ENCODE measurements at regions not wholly inside any gene's neighbourhood (a gene's known extent, or its start where the extent isn't known, plus 50 kb on each side); places are given as distances from the start of the nearest gene placed in this dataset.

GRCh38 chr10:111709603-111710002 lies 474.0 kb downstream of the GPAM start:
- Histone ChIP-seq H3K27ac (ENCODE audit: low read depth, low read length) (no peak overlapping the region), H3K27me3 (ENCODE audit: control insufficient read depth in 1 of 2, insufficient read depth in 2 of 2, low read length in 2 of 2) (no peaks in the 10 kb centered on the region), H3K4me1 (ENCODE audit: control insufficient read depth in 1 of 2, insufficient read depth in 2 of 2, low read length in 2 of 2) (no peaks in the 10 kb centered on the region), H3K9ac (ENCODE audit: low read depth in 1 of 2, low read length in 2 of 2) (no peak overlapping the region), H3K9me3 (ENCODE audit: control insufficient read depth in 1 of 2, low read length in 2 of 2) (peaks cover 0 to 12% of the 10 kb centered on the region in 2 donors), H3K4me3 (ENCODE audit: low read depth in 1 of 2, low read length in 2 of 2) (no peak overlapping the region), H3K36me3 (ENCODE audit: control insufficient read depth in 1 of 2, insufficient read depth in 2 of 2, low read length in 2 of 2) (no peaks in the 10 kb centered on the region)

- no peaks in the 10 kb centered on the region for H3K4me1 ChIP-seq (ENCODE audit: control insufficient read depth in 1 of 2, insufficient read depth in 2 of 2, low read length in 2 of 2)
- no peak overlapping the region for H3K9ac ChIP-seq (ENCODE audit: low read depth in 1 of 2, low read length in 2 of 2)
- H3K36me3 ChIP-seq (ENCODE audit: control insufficient read depth in 1 of 2, insufficient read depth in 2 of 2, low read length in 2 of 2) = no peaks in the 10 kb centered on the region
- H3K9me3 ChIP-seq (ENCODE audit: control insufficient read depth in 1 of 2, low read length in 2 of 2) = peaks cover 0 to 17% of the 10 kb centered on the region in 2 donors
- H3K27ac ChIP-seq (ENCODE audit: low read depth, low read length) = no peak overlapping the region
- H3K4me3 ChIP-seq (ENCODE audit: low read depth in 1 of 2, low read length in 2 of 2) = no peak overlapping the region
- no peaks in the 10 kb centered on the region for H3K27me3 ChIP-seq (ENCODE audit: control insufficient read depth in 1 of 2, insufficient read depth in 2 of 2, low read length in 2 of 2)
These were observed 467.5 kb downstream of the GPAM start for GRCh38 chr10:111716032-111716431.

GRCh38 chr10:111724121-111724520 lies 459.4 kb downstream of the GPAM start:
- Histone ChIP-seq H3K9ac (ENCODE audit: low read depth in 1 of 2, low read length in 2 of 2) (no peak overlapping the region), H3K27me3 (ENCODE audit: control insufficient read depth in 1 of 2, insufficient read depth in 2 of 2, low read length in 2 of 2) (no peaks in the 10 kb centered on the region), H3K36me3 (ENCODE audit: control insufficient read depth in 1 of 2, insufficient read depth in 2 of 2, low read length in 2 of 2) (no peaks in the 10 kb centered on the region), H3K4me3 (ENCODE audit: low read depth in 1 of 2, low read length in 2 of 2) (no peak overlapping the region), H3K9me3 (ENCODE audit: control insufficient read depth in 1 of 2, low read length in 2 of 2) (no peaks in the 10 kb centered on the region), H3K4me1 (ENCODE audit: control insufficient read depth in 1 of 2, insufficient read depth in 2 of 2, low read length in 2 of 2) (no peaks in the 10 kb centered on the region), H3K27ac (ENCODE audit: low read depth, low read length) (no peak overlapping the region)

GRCh38 chr10:111725050-111725449 lies 458.5 kb downstream of the GPAM start:
- Histone ChIP-seq H3K27ac (ENCODE audit: low read depth, low read length) (no peak overlapping the region), H3K9ac (ENCODE audit: low read depth in 1 of 2, low read length in 2 of 2) (no peak overlapping the region), H3K4me1 (ENCODE audit: control insufficient read depth in 1 of 2, insufficient read depth in 2 of 2, low read length in 2 of 2) (no peaks in the 10 kb centered on the region), H3K27me3 (ENCODE audit: control insufficient read depth in 1 of 2, insufficient read depth in 2 of 2, low read length in 2 of 2) (no peaks in the 10 kb centered on the region), H3K36me3 (ENCODE audit: control insufficient read depth in 1 of 2, insufficient read depth in 2 of 2, low read length in 2 of 2) (no peaks in the 10 kb centered on the region), H3K4me3 (ENCODE audit: low read depth in 1 of 2, low read length in 2 of 2) (no peak overlapping the region), H3K9me3 (ENCODE audit: control insufficient read depth in 1 of 2, low read length in 2 of 2) (no peaks in the 10 kb centered on the region)

- Histone ChIP-seq H3K9ac (ENCODE audit: low read depth in 1 of 2, low read length in 2 of 2) (no peak overlapping the region), H3K4me1 (ENCODE audit: control insufficient read depth in 1 of 2, insufficient read depth in 2 of 2, low read length in 2 of 2) (no peaks in the 10 kb centered on the region), H3K27ac (ENCODE audit: low read depth, low read length) (no peak overlapping the region), H3K9me3 (ENCODE audit: control insufficient read depth in 1 of 2, low read length in 2 of 2) (no peaks in the 10 kb centered on the region), H3K4me3 (ENCODE audit: low read depth in 1 of 2, low read length in 2 of 2) (no peak overlapping the region), H3K27me3 (ENCODE audit: control insufficient read depth in 1 of 2, insufficient read depth in 2 of 2, low read length in 2 of 2) (no peaks in the 10 kb centered on the region), H3K36me3 (ENCODE audit: control insufficient read depth in 1 of 2, insufficient read depth in 2 of 2, low read length in 2 of 2) (no peaks in the 10 kb centered on the region)
These were observed 451.3 kb downstream of the GPAM start for GRCh38 chr10:111732166-111732785.

GRCh38 chr10:111739125-111739873 lies 444.3 kb downstream of the GPAM start:
- Histone ChIP-seq H3K36me3 (ENCODE audit: control insufficient read depth in 1 of 2, insufficient read depth in 2 of 2, low read length in 2 of 2) (no peaks in the 10 kb centered on the region), H3K9me3 (ENCODE audit: control insufficient read depth in 1 of 2, low read length in 2 of 2) (no peaks in the 10 kb centered on the region), H3K27me3 (ENCODE audit: control insufficient read depth in 1 of 2, insufficient read depth in 2 of 2, low read length in 2 of 2) (no peaks in the 10 kb centered on the region), H3K4me1 (ENCODE audit: control insufficient read depth in 1 of 2, insufficient read depth in 2 of 2, low read length in 2 of 2) (no peaks in the 10 kb centered on the region), H3K27ac (ENCODE audit: low read depth, low read length) (no peak overlapping the region), H3K9ac (ENCODE audit: low read depth in 1 of 2, low read length in 2 of 2) (no peak overlapping the region), H3K4me3 (ENCODE audit: low read depth in 1 of 2, low read length in 2 of 2) (no peak overlapping the region)

- Histone ChIP-seq H3K4me3 (ENCODE audit: low read depth in 1 of 2, low read length in 2 of 2) (no peak overlapping the region), H3K27me3 (ENCODE audit: control insufficient read depth in 1 of 2, insufficient read depth in 2 of 2, low read length in 2 of 2) (no peaks in the 10 kb centered on the region), H3K27ac (ENCODE audit: low read depth, low read length) (no peak overlapping the region), H3K36me3 (ENCODE audit: control insufficient read depth in 1 of 2, insufficient read depth in 2 of 2, low read length in 2 of 2) (no peaks in the 10 kb centered on the region), H3K9ac (ENCODE audit: low read depth in 1 of 2, low read length in 2 of 2) (no peak overlapping the region), H3K9me3 (ENCODE audit: control insufficient read depth in 1 of 2, low read length in 2 of 2) (no peaks in the 10 kb centered on the region), H3K4me1 (ENCODE audit: control insufficient read depth in 1 of 2, insufficient read depth in 2 of 2, low read length in 2 of 2) (no peaks in the 10 kb centered on the region)
These were observed 443.8 kb downstream of the GPAM start for GRCh38 chr10:111739874-111740139.

- Histone ChIP-seq H3K9me3 (ENCODE audit: control insufficient read depth in 1 of 2, low read length in 2 of 2) (no peaks in the 10 kb centered on the region), H3K4me3 (ENCODE audit: low read depth in 1 of 2, low read length in 2 of 2) (no peak overlapping the region)
These were observed 437.6 kb downstream of the GPAM start for GRCh38 chr10:111745982-111746381.

GRCh38 chr10:111747751-111748150 lies 435.8 kb downstream of the GPAM start:
- no peak overlapping the region for H3K27ac ChIP-seq (ENCODE audit: low read depth, low read length)
- no peak overlapping the region for H3K4me3 ChIP-seq (ENCODE audit: low read depth in 1 of 2, low read length in 2 of 2)
- no peaks in the 10 kb centered on the region for H3K36me3 ChIP-seq (ENCODE audit: control insufficient read depth in 1 of 2, insufficient read depth in 2 of 2, low read length in 2 of 2)
- no peaks in the 10 kb centered on the region for H3K9me3 ChIP-seq (ENCODE audit: control insufficient read depth in 1 of 2, low read length in 2 of 2)
- H3K4me1 ChIP-seq (ENCODE audit: control insufficient read depth in 1 of 2, insufficient read depth in 2 of 2, low read length in 2 of 2) = no peaks in the 10 kb centered on the region
- no peak overlapping the region for H3K9ac ChIP-seq (ENCODE audit: low read depth in 1 of 2, low read length in 2 of 2)
- H3K27me3 ChIP-seq (ENCODE audit: control insufficient read depth in 1 of 2, insufficient read depth in 2 of 2, low read length in 2 of 2) = no peaks in the 10 kb centered on the region

More at GRCh38 chr10:111745982-111746381, 437.6 kb downstream of the GPAM start:
- Histone ChIP-seq H3K36me3 (ENCODE audit: control insufficient read depth in 1 of 2, insufficient read depth in 2 of 2, low read length in 2 of 2) (no peaks in the 10 kb centered on the region), H3K27ac (ENCODE audit: low read depth, low read length) (no peak overlapping the region), H3K4me1 (ENCODE audit: control insufficient read depth in 1 of 2, insufficient read depth in 2 of 2, low read length in 2 of 2) (no peaks in the 10 kb centered on the region), H3K27me3 (ENCODE audit: control insufficient read depth in 1 of 2, insufficient read depth in 2 of 2, low read length in 2 of 2) (no peaks in the 10 kb centered on the region), H3K9ac (ENCODE audit: low read depth in 1 of 2, low read length in 2 of 2) (no peak overlapping the region)

GRCh38 chr10:111748184-111748583 lies 435.4 kb downstream of the GPAM start:
- Histone ChIP-seq H3K9me3 (ENCODE audit: control insufficient read depth in 1 of 2, low read length in 2 of 2) (no peaks in the 10 kb centered on the region), H3K4me1 (ENCODE audit: control insufficient read depth in 1 of 2, insufficient read depth in 2 of 2, low read length in 2 of 2) (no peaks in the 10 kb centered on the region), H3K4me3 (ENCODE audit: low read depth in 1 of 2, low read length in 2 of 2) (no peak overlapping the region), H3K27ac (ENCODE audit: low read depth, low read length) (no peak overlapping the region), H3K27me3 (ENCODE audit: control insufficient read depth in 1 of 2, insufficient read depth in 2 of 2, low read length in 2 of 2) (no peaks in the 10 kb centered on the region), H3K9ac (ENCODE audit: low read depth in 1 of 2, low read length in 2 of 2) (no peak overlapping the region), H3K36me3 (ENCODE audit: control insufficient read depth in 1 of 2, insufficient read depth in 2 of 2, low read length in 2 of 2) (no peaks in the 10 kb centered on the region)

Data from duodenal mucosa (tissue), 2 donors.